ENCODE measurements at regions not wholly inside any gene's neighbourhood (a gene's known extent, or its start where the extent isn't known, plus 50 kb on each side); places are given as distances from the start of the nearest gene placed in this dataset.
"Not testable (repeated sequence)": the region's sequence is repeated elsewhere in the genome, so short reads cannot be mapped to it uniquely, and the experiment has no call there.

GRCh38 chr13:90445179-90445578 lies 902.3 kb upstream of the MIR17HG start:
- DNase-seq = no peak

GRCh38 chr13:90447034-90447733 lies 900.3 kb upstream of the MIR17HG start:
- DNase-seq = no peak

GRCh38 chr13:90447734-90448101 lies 899.8 kb upstream of the MIR17HG start:
- no peak for DNase-seq

GRCh38 chr13:90448466-90449037 lies 898.9 kb upstream of the MIR17HG start:
- no peak for DNase-seq

- DNase-seq = no peak
Measured at GRCh38 chr13:90453342-90453741, 894.1 kb upstream of the MIR17HG start.

GRCh38 chr13:90454002-90454636 lies 893.4 kb upstream of the MIR17HG start:
- no peak for DNase-seq

- DNase-seq = no peak
Measured at GRCh38 chr13:90455067-90455466, 892.4 kb upstream of the MIR17HG start.

GRCh38 chr13:90455823-90456222 lies 891.7 kb upstream of the MIR17HG start:
- no peak for DNase-seq

- no peak for DNase-seq
Measured at GRCh38 chr13:90461398-90461797, 886.1 kb upstream of the MIR17HG start.

GRCh38 chr13:90477216-90477615 lies 870.3 kb upstream of the MIR17HG start:
- DNase-seq = no peak

GRCh38 chr13:90483906-90484305 lies 863.6 kb upstream of the MIR17HG start:
- DNase-seq = no peak

- DNase-seq = no peak
Measured at GRCh38 chr13:90485436-90485835, 862.1 kb upstream of the MIR17HG start.

GRCh38 chr13:90492872-90493271 lies 854.6 kb upstream of the MIR17HG start:
- DNase-seq = no peak

GRCh38 chr13:90493667-90494066 lies 853.8 kb upstream of the MIR17HG start:
- no peak for DNase-seq

GRCh38 chr13:90494849-90495248 lies 852.6 kb upstream of the MIR17HG start:
- not testable (repeated sequence) for DNase-seq

GRCh38 chr13:90498096-90498495 lies 849.4 kb upstream of the MIR17HG start:
- no peak for DNase-seq

- no peak for DNase-seq
Measured at GRCh38 chr13:90498816-90499215, 848.7 kb upstream of the MIR17HG start.

GRCh38 chr13:90500569-90500968 lies 846.9 kb upstream of the MIR17HG start:
- no peak for DNase-seq

- DNase-seq = no peak
Measured at GRCh38 chr13:90502153-90502552, 845.3 kb upstream of the MIR17HG start.

- DNase-seq = no peak
Measured at GRCh38 chr13:90502762-90503161, 844.7 kb upstream of the MIR17HG start.

GRCh38 chr13:90510319-90510718 lies 837.2 kb upstream of the MIR17HG start:
- no peak for DNase-seq

- no peak for DNase-seq
Measured at GRCh38 chr13:90511903-90512302, 835.6 kb upstream of the MIR17HG start.

GRCh38 chr13:90514712-90515111 lies 832.8 kb upstream of the MIR17HG start:
- not testable (repeated sequence) for DNase-seq

GRCh38 chr13:90518417-90518816 lies 829.1 kb upstream of the MIR17HG start:
- no peak for DNase-seq

GRCh38 chr13:90519157-90519556 lies 828.3 kb upstream of the MIR17HG start:
- no peak for DNase-seq
